ENCODE measurements at regions not wholly inside any gene's neighbourhood (a gene's known extent, or its start where the extent isn't known, plus 50 kb on each side); places are given as distances from the start of the nearest gene placed in this dataset.

GRCh38 chr9:16039988-16040761, 487.3 kb downstream of the CCDC171 start:
- TF ChIP-seq CTCF (IDR thresholded peaks at IDR 0.05; ENCODE audit: low read length) = no peak
- no peak for TF ChIP-seq EZH2 (IDR thresholded peaks at IDR 0.05; ENCODE audit: borderline replicate concordance, low read length)

All from OCI-LY1 (cell line).